ENCODE measurements at regions not wholly inside any gene's neighbourhood (a gene's known extent, or its start where the extent isn't known, plus 50 kb on each side); places are given as distances from the start of the nearest gene placed in this dataset.
A peak's percentile ranks its signal among the peaks of the same experiment; 100 is the strongest.
"Not testable (repeated sequence)": the region's sequence is repeated elsewhere in the genome, so short reads cannot be mapped to it uniquely, and the experiment has no call there.

- H3K27ac ChIP-seq (ENCODE audit: low read depth, low read length); intact Hi-C loops (cut with micrococcal nuclease); H3K4me3 ChIP-seq (replicated peaks in 1 of 2; ENCODE audit: low read depth in 1 of 2, low read length in 2 of 2); H3K36me3 ChIP-seq (ENCODE audit: control insufficient read depth in 1 of 2, insufficient read depth in 2 of 2, low read length in 2 of 2); H4K20me1 ChIP-seq (ENCODE audit: insufficient read depth); H3K4me2 ChIP-seq (ENCODE audit: low read length); H3K9ac ChIP-seq (ENCODE audit: low read length); BruUV-seq (replicated peaks); H2AFZ ChIP-seq (ENCODE audit: low read depth, low read length, poor library complexity, severe bottlenecking); DNase-seq (ENCODE audit: low read depth, low spot score); H3K4me1 ChIP-seq (ENCODE audit: control insufficient read depth in 1 of 2, insufficient read depth in 2 of 2, low read length in 2 of 2); RAD21 ChIA-PET (ENCODE audit: low non-redundant PET in 1 of 2, low total read pairs in 2 of 2, uncharacterized antibody in 2 of 2, unreplicated experiment in 2 of 2); H3K9me2 ChIP-seq (ENCODE audit: insufficient read depth); H3K9me3 ChIP-seq (ENCODE audit: control insufficient read depth in 1 of 2, insufficient read depth in 1 of 2, low read depth in 1 of 2, low read length in 2 of 2); H3K79me2 ChIP-seq (ENCODE audit: insufficient read depth, low read length); POLR2A ChIA-PET; CTCF ChIA-PET; H3K27me3 ChIP-seq (ENCODE audit: insufficient read depth, low read length): not testable (repeated sequence)
- TF ChIP-seq, protein P1, sequence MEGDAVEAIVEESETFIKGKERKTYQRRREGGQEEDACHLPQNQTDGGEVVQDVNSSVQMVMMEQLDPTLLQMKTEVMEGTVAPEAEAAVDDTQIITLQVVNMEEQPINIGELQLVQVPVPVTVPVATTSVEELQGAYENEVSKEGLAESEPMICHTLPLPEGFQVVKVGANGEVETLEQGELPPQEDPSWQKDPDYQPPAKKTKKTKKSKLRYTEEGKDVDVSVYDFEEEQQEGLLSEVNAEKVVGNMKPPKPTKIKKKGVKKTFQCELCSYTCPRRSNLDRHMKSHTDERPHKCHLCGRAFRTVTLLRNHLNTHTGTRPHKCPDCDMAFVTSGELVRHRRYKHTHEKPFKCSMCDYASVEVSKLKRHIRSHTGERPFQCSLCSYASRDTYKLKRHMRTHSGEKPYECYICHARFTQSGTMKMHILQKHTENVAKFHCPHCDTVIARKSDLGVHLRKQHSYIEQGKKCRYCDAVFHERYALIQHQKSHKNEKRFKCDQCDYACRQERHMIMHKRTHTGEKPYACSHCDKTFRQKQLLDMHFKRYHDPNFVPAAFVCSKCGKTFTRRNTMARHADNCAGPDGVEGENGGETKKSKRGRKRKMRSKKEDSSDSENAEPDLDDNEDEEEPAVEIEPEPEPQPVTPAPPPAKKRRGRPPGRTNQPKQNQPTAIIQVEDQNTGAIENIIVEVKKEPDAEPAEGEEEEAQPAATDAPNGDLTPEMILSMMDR (IDR thresholded peaks at IDR 0.05 in 2 of 3, conservative IDR thresholded peaks at IDR 0.05 in 1 of 3; ENCODE audit: borderline replicate concordance in 1 of 3, insufficient read depth in 1 of 3, low read depth in 2 of 3, low read length in 2 of 3), result peak; percentile 24 to 39 (median 35); a peak in 4 of 6 replicates
- TF ChIP-seq RAD21 (IDR thresholded peaks at IDR 0.05; ENCODE audit: low read depth), result peak; percentile 56
- peak; percentile 95 for ATAC-seq
These were observed 129.6 kb downstream of the NBPF8 start for GRCh38 chr1:120544434-120544833.

DNA sequence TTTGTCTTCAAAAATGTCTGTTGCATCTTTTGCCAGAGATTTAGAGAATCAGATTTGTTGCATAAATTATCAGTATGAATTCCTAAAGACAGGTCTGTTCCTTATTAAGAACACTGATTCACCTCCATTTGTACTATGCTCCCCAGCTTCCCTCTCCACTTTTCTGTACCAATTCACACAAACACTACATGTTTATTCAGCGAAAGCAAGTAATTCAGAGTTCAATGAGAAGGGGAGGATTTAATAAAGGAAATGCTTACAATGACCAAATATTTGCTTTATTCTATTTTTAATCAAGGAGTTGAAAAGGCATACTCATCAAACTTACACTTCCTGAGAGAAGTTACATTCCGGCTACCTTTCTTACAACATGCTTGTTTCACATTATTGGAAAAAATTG, 135.5 kb downstream of the NBPF8 start:
- H3K9ac ChIP-seq (ENCODE audit: low read length); H3K79me2 ChIP-seq (ENCODE audit: insufficient read depth, low read length); CTCF ChIA-PET; BruUV-seq (replicated peaks); H3K4me1 ChIP-seq (ENCODE audit: control insufficient read depth in 1 of 2, insufficient read depth in 2 of 2, low read length in 2 of 2); H3K9me2 ChIP-seq (ENCODE audit: insufficient read depth); H3K36me3 ChIP-seq (ENCODE audit: control insufficient read depth in 1 of 2, insufficient read depth in 2 of 2, low read length in 2 of 2); H3K4me3 ChIP-seq (replicated peaks in 1 of 2; ENCODE audit: low read depth in 1 of 2, low read length in 2 of 2); H3K27me3 ChIP-seq (ENCODE audit: insufficient read depth, low read length); intact Hi-C loops (cut with micrococcal nuclease); H4K20me1 ChIP-seq (ENCODE audit: insufficient read depth); ATAC-seq; DNase-seq (ENCODE audit: low read depth, low spot score); RAD21 ChIA-PET (ENCODE audit: low non-redundant PET in 1 of 2, low total read pairs in 2 of 2, uncharacterized antibody in 2 of 2, unreplicated experiment in 2 of 2); H3K9me3 ChIP-seq (ENCODE audit: control insufficient read depth in 1 of 2, insufficient read depth in 1 of 2, low read depth in 1 of 2, low read length in 2 of 2); H2AFZ ChIP-seq (ENCODE audit: low read depth, low read length, poor library complexity, severe bottlenecking); H3K4me2 ChIP-seq (ENCODE audit: low read length); H3K27ac ChIP-seq (ENCODE audit: low read depth, low read length); POLR2A ChIA-PET: not testable (repeated sequence)

DNA sequence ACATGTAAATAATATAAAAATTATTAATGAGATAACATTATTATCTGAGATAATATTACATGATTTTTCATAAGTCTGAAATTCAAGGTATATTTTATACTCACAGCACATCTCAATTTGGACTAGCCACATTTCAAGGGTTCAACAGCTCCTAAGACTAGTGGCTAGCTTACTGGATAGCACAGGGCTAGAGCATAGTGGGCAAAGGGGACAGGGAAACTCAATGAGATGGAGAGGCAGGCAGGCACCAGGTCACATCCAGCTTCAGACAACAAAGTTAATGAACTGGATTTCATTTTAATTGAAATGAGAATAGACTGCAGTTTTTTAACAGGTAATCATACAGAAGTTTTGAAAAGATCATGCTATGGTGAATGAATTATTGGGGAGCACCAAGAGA, 137.4 kb downstream of the NBPF8 start:
- BruUV-seq (replicated peaks); H3K79me2 ChIP-seq (ENCODE audit: insufficient read depth, low read length); H2AFZ ChIP-seq (ENCODE audit: low read depth, low read length, poor library complexity, severe bottlenecking); CTCF ChIA-PET; H4K20me1 ChIP-seq (ENCODE audit: insufficient read depth); H3K4me2 ChIP-seq (ENCODE audit: low read length); intact Hi-C loops (cut with micrococcal nuclease); H3K27me3 ChIP-seq (ENCODE audit: insufficient read depth, low read length); H3K9me2 ChIP-seq (ENCODE audit: insufficient read depth); H3K4me3 ChIP-seq (replicated peaks in 1 of 2; ENCODE audit: low read depth in 1 of 2, low read length in 2 of 2); RAD21 ChIA-PET (ENCODE audit: low non-redundant PET in 1 of 2, low total read pairs in 2 of 2, uncharacterized antibody in 2 of 2, unreplicated experiment in 2 of 2); DNase-seq (ENCODE audit: low read depth, low spot score); H3K9me3 ChIP-seq (ENCODE audit: control insufficient read depth in 1 of 2, insufficient read depth in 1 of 2, low read depth in 1 of 2, low read length in 2 of 2); ATAC-seq; H3K9ac ChIP-seq (ENCODE audit: low read length); POLR2A ChIA-PET; H3K4me1 ChIP-seq (ENCODE audit: control insufficient read depth in 1 of 2, insufficient read depth in 2 of 2, low read length in 2 of 2); H3K36me3 ChIP-seq (ENCODE audit: control insufficient read depth in 1 of 2, insufficient read depth in 2 of 2, low read length in 2 of 2); H3K27ac ChIP-seq (ENCODE audit: low read depth, low read length): not testable (repeated sequence)

GRCh38 chr1:120557605-120558302, 142.9 kb downstream of the NBPF8 start:
- H3K4me1 ChIP-seq (ENCODE audit: control insufficient read depth in 1 of 2, insufficient read depth in 2 of 2, low read length in 2 of 2); CTCF ChIA-PET; H3K9ac ChIP-seq (ENCODE audit: low read length); H3K4me3 ChIP-seq (replicated peaks in 1 of 2; ENCODE audit: low read depth in 1 of 2, low read length in 2 of 2); BruUV-seq (replicated peaks); H3K27me3 ChIP-seq (ENCODE audit: insufficient read depth, low read length); POLR2A ChIA-PET; H3K4me2 ChIP-seq (ENCODE audit: low read length); intact Hi-C loops (cut with micrococcal nuclease); H3K27ac ChIP-seq (ENCODE audit: low read depth, low read length); H3K9me2 ChIP-seq (ENCODE audit: insufficient read depth); H3K36me3 ChIP-seq (ENCODE audit: control insufficient read depth in 1 of 2, insufficient read depth in 2 of 2, low read length in 2 of 2); RAD21 ChIA-PET (ENCODE audit: low non-redundant PET in 1 of 2, low total read pairs in 2 of 2, uncharacterized antibody in 2 of 2, unreplicated experiment in 2 of 2); ATAC-seq; DNase-seq (ENCODE audit: low read depth, low spot score); H3K79me2 ChIP-seq (ENCODE audit: insufficient read depth, low read length); H3K9me3 ChIP-seq (ENCODE audit: control insufficient read depth in 1 of 2, insufficient read depth in 1 of 2, low read depth in 1 of 2, low read length in 2 of 2); H2AFZ ChIP-seq (ENCODE audit: low read depth, low read length, poor library complexity, severe bottlenecking); H4K20me1 ChIP-seq (ENCODE audit: insufficient read depth): not testable (repeated sequence)

All from HCT116 (cell line).